ENCODE measurements at regions not wholly inside any gene's neighbourhood (a gene's known extent, or its start where the extent isn't known, plus 50 kb on each side); places are given as distances from the start of the nearest gene placed in this dataset.

DNA sequence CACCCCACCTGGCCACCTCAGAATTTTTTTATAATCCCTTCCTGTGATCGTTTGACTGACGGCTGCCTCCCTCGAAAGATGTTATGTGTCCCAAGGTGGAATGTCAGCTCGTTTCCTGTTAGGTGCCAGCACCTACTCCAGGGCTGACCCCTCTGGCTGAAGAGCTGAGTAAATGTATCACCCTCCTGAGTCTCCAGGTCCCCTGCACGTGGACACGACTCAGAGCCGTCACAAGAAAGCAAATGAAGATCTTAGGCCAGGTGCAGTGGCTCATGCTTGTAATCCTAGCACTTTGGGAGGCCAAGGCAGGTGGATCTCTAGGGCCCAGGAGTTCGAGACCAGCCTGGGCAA lies 273.2 kb downstream of the C16orf95 start:
- TF ChIP-seq, protein P1, sequence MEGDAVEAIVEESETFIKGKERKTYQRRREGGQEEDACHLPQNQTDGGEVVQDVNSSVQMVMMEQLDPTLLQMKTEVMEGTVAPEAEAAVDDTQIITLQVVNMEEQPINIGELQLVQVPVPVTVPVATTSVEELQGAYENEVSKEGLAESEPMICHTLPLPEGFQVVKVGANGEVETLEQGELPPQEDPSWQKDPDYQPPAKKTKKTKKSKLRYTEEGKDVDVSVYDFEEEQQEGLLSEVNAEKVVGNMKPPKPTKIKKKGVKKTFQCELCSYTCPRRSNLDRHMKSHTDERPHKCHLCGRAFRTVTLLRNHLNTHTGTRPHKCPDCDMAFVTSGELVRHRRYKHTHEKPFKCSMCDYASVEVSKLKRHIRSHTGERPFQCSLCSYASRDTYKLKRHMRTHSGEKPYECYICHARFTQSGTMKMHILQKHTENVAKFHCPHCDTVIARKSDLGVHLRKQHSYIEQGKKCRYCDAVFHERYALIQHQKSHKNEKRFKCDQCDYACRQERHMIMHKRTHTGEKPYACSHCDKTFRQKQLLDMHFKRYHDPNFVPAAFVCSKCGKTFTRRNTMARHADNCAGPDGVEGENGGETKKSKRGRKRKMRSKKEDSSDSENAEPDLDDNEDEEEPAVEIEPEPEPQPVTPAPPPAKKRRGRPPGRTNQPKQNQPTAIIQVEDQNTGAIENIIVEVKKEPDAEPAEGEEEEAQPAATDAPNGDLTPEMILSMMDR (IDR thresholded peaks at IDR 0.05; ENCODE audit: borderline replicate concordance, extremely low read depth, low read length, poor library complexity, severe bottlenecking): no peak
- no peak for TF ChIP-seq EZH2 (IDR thresholded peaks at IDR 0.05; ENCODE audit: borderline replicate concordance, low read depth, low read length, severe bottlenecking)
